ENCODE measurements at regions not wholly inside any gene's neighbourhood (a gene's known extent, or its start where the extent isn't known, plus 50 kb on each side); places are given as distances from the start of the nearest gene placed in this dataset.

DNA sequence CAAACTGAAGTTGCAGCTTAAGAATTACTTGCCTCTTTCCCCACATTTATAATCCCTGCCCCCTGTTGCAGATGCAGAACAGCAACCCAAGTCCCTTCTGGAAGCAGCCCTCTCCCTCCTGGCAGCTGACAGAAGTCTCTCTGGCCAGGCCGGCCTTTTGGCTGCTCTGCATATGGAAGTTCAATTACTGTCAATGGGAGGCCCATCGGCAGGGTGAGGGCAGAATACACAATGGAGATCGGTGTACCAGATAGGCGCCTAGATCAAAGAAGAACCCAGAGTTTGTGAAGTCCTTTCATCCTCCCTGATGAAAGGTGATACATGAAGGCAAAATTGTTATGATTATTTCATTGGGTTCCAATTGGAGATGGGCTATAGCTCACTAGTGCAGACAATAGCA lies 327.9 kb upstream of the CTNNB1 start:
- TF ChIP-seq, protein P1, sequence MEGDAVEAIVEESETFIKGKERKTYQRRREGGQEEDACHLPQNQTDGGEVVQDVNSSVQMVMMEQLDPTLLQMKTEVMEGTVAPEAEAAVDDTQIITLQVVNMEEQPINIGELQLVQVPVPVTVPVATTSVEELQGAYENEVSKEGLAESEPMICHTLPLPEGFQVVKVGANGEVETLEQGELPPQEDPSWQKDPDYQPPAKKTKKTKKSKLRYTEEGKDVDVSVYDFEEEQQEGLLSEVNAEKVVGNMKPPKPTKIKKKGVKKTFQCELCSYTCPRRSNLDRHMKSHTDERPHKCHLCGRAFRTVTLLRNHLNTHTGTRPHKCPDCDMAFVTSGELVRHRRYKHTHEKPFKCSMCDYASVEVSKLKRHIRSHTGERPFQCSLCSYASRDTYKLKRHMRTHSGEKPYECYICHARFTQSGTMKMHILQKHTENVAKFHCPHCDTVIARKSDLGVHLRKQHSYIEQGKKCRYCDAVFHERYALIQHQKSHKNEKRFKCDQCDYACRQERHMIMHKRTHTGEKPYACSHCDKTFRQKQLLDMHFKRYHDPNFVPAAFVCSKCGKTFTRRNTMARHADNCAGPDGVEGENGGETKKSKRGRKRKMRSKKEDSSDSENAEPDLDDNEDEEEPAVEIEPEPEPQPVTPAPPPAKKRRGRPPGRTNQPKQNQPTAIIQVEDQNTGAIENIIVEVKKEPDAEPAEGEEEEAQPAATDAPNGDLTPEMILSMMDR (IDR thresholded peaks at IDR 0.05) = no peak
- TF ChIP-seq EZH2phosphoT487 (IDR thresholded peaks at IDR 0.05) = no peak
- TF ChIP-seq EZH2 (IDR thresholded peaks at IDR 0.05) = no peak

Measured in neural progenitor cell (in vitro differentiated cells).